ENCODE measurements at regions not wholly inside any gene's neighbourhood (a gene's known extent, or its start where the extent isn't known, plus 50 kb on each side); places are given as distances from the start of the nearest gene placed in this dataset.

DNA sequence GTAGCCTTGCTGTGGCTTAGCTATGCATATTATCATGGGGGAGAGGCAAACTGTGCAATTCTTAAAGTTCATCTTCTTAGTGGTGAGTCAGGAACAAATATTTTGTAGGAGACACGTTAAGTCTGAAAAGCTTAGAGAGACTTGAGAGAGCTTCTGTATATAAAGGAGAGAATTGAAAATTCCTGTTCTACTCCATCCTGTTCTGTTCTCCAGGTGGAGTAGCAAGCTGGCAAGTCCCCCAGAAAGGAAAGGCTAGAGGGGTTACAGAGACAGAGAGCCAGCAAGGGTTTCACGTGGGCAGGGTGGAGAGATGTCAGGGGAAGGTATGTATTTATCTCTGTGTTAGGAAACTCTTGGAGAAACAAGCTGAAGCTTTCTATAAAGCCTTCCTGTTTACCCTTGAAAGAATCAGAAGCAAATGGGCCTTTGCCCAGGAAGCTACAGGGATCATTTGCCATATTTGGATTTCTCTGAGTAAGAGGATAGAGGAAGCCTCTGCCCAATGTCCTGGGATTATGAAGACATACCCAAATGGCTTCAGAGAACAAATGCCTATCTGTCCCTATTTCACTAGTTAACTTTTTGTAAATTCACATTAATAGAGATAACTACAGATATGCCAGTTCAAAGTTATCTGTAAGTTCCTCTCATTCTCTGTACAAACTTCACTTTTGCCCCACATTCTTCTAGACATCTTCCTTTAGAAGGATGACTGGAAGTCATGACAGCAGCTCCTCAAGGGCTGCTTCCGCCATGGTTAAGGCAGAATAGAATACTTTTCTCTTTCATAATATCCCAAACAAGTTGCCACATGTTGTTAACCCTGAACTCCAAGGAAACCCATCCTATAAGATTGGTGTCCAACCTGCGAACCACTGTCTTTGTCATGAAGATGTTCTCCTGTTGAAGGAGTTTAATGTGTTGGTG lies 126.7 kb upstream of the NEDD9 start (continued):
- peak; percentile 71; the same call in 1 of the 2 replicates for TF ChIP-seq TARDBP (CRISPR knock-in tag; IDR thresholded peaks at IDR 0.05)
- 0 out of 4 replicates have a peak, but pooled peaks of 1 of the 2 experiments have one; percentile 8 for TF ChIP-seq KLF16 (CRISPR knock-in tag; IDR thresholded peaks at IDR 0.05)
- 0 out of 2 replicates have a peak, but pooled peaks have one; percentile 37 for TF ChIP-seq SIN3A (IDR thresholded peaks at IDR 0.05; ENCODE audit: borderline replicate concordance, low read depth, low read length)
- no peak for TF ChIP-seq SMARCE1 (IDR thresholded peaks at IDR 0.05; ENCODE audit: borderline replicate concordance)
- TF ChIP-seq ZNF790 (CRISPR knock-in tag; IDR thresholded peaks at IDR 0.05; ENCODE audit: borderline replicate concordance): no peak
- TF ChIP-seq ZIK1 (CRISPR knock-in tag; IDR thresholded peaks at IDR 0.05; ENCODE audit: borderline replicate concordance, low read depth): no peak
- no peak for TF ChIP-seq ZNF44 (CRISPR knock-in tag; IDR thresholded peaks at IDR 0.05)
- TF ChIP-seq, protein P1, sequence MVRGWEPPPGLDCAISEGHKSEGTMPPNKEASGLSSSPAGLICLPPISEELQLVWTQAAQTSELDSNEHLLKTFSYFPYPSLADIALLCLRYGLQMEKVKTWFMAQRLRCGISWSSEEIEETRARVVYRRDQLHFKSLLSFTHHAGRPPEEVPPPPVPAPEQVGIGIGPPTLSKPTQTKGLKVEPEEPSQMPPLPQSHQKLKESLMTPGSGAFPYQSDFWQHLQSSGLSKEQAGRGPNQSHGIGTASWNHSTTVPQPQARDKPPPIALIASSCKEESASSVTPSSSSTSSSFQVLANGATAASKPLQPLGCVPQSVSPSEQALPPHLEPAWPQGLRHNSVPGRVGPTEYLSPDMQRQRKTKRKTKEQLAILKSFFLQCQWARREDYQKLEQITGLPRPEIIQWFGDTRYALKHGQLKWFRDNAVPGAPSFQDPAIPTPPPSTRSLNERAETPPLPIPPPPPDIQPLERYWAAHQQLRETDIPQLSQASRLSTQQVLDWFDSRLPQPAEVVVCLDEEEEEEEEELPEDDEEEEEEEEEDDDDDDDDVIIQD (CRISPR knock-in tag; IDR thresholded peaks at IDR 0.05; ENCODE audit: low read depth): peak; percentile 87; the same call in 1 of the 2 replicates
- TF ChIP-seq, protein P2, sequence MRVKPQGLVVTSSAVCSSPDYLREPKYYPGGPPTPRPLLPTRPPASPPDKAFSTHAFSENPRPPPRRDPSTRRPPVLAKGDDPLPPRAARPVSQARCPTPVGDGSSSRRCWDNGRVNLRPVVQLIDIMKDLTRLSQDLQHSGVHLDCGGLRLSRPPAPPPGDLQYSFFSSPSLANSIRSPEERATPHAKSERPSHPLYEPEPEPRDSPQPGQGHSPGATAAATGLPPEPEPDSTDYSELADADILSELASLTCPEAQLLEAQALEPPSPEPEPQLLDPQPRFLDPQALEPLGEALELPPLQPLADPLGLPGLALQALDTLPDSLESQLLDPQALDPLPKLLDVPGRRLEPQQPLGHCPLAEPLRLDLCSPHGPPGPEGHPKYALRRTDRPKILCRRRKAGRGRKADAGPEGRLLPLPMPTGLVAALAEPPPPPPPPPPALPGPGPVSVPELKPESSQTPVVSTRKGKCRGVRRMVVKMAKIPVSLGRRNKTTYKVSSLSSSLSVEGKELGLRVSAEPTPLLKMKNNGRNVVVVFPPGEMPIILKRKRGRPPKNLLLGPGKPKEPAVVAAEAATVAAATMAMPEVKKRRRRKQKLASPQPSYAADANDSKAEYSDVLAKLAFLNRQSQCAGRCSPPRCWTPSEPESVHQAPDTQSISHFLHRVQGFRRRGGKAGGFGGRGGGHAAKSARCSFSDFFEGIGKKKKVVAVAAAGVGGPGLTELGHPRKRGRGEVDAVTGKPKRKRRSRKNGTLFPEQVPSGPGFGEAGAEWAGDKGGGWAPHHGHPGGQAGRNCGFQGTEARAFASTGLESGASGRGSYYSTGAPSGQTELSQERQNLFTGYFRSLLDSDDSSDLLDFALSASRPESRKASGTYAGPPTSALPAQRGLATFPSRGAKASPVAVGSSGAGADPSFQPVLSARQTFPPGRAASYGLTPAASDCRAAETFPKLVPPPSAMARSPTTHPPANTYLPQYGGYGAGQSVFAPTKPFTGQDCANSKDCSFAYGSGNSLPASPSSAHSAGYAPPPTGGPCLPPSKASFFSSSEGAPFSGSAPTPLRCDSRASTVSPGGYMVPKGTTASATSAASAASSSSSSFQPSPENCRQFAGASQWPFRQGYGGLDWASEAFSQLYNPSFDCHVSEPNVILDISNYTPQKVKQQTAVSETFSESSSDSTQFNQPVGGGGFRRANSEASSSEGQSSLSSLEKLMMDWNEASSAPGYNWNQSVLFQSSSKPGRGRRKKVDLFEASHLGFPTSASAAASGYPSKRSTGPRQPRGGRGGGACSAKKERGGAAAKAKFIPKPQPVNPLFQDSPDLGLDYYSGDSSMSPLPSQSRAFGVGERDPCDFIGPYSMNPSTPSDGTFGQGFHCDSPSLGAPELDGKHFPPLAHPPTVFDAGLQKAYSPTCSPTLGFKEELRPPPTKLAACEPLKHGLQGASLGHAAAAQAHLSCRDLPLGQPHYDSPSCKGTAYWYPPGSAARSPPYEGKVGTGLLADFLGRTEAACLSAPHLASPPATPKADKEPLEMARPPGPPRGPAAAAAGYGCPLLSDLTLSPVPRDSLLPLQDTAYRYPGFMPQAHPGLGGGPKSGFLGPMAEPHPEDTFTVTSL (CRISPR knock-in tag; IDR thresholded peaks at IDR 0.05; ENCODE audit: borderline replicate concordance): peak; percentile 79; the same call in 1 of the 2 replicates
- no peak for TF ChIP-seq ZNF230 (CRISPR knock-in tag; IDR thresholded peaks at IDR 0.05)
- peak; percentile 63; the same call in 1 of the 2 replicates for TF ChIP-seq TGIF2 (CRISPR knock-in tag; IDR thresholded peaks at IDR 0.05)
- no peak for TF ChIP-seq ZNF225 (CRISPR knock-in tag; IDR thresholded peaks at IDR 0.05)
- no peak for TF ChIP-seq HIVEP1 (CRISPR knock-in tag; IDR thresholded peaks at IDR 0.05)
- TF ChIP-seq SP5 (CRISPR knock-in tag; IDR thresholded peaks at IDR 0.05; ENCODE audit: borderline replicate concordance, low read depth): peak; percentile 64
- TF ChIP-seq, protein P3, sequence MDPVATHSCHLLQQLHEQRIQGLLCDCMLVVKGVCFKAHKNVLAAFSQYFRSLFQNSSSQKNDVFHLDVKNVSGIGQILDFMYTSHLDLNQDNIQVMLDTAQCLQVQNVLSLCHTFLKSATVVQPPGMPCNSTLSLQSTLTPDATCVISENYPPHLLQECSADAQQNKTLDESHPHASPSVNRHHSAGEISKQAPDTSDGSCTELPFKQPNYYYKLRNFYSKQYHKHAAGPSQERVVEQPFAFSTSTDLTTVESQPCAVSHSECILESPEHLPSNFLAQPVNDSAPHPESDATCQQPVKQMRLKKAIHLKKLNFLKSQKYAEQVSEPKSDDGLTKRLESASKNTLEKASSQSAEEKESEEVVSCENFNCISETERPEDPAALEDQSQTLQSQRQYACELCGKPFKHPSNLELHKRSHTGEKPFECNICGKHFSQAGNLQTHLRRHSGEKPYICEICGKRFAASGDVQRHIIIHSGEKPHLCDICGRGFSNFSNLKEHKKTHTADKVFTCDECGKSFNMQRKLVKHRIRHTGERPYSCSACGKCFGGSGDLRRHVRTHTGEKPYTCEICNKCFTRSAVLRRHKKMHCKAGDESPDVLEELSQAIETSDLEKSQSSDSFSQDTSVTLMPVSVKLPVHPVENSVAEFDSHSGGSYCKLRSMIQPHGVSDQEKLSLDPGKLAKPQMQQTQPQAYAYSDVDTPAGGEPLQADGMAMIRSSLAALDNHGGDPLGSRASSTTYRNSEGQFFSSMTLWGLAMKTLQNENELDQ (CRISPR knock-in tag; IDR thresholded peaks at IDR 0.05; ENCODE audit: borderline replicate concordance): no peak
- TF ChIP-seq ZNF816 (CRISPR knock-in tag; IDR thresholded peaks at IDR 0.05; ENCODE audit: borderline replicate concordance): no peak; the same call in 1 of the 2 replicates
- TF ChIP-seq, protein P4, sequence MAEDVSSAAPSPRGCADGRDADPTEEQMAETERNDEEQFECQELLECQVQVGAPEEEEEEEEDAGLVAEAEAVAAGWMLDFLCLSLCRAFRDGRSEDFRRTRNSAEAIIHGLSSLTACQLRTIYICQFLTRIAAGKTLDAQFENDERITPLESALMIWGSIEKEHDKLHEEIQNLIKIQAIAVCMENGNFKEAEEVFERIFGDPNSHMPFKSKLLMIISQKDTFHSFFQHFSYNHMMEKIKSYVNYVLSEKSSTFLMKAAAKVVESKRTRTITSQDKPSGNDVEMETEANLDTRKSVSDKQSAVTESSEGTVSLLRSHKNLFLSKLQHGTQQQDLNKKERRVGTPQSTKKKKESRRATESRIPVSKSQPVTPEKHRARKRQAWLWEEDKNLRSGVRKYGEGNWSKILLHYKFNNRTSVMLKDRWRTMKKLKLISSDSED (CRISPR knock-in tag; IDR thresholded peaks at IDR 0.05): no peak

All from HepG2 (cell line).